ENCODE measurements at regions not wholly inside any gene's neighbourhood (a gene's known extent, or its start where the extent isn't known, plus 50 kb on each side); places are given as distances from the start of the nearest gene placed in this dataset.

- H3K4me1 ChIP-seq = no peaks in the 10 kb centered on the region
- H3K27me3 ChIP-seq = no peaks in the 10 kb centered on the region
- intact Hi-C loops (cut with DNase I) = no loop called here
- WGBS, 2 donors = 89 to 93% methylated on average over 4 of the region's 4 CpGs
- ATAC-seq (no peak), DNase-seq (no peak)
- H3K36me3 ChIP-seq = no peaks in the 10 kb centered on the region
- H3K4me3 ChIP-seq = no peak overlapping the region
- H3K27ac ChIP-seq = no peak overlapping the region
- TF ChIP-seq, protein P1, sequence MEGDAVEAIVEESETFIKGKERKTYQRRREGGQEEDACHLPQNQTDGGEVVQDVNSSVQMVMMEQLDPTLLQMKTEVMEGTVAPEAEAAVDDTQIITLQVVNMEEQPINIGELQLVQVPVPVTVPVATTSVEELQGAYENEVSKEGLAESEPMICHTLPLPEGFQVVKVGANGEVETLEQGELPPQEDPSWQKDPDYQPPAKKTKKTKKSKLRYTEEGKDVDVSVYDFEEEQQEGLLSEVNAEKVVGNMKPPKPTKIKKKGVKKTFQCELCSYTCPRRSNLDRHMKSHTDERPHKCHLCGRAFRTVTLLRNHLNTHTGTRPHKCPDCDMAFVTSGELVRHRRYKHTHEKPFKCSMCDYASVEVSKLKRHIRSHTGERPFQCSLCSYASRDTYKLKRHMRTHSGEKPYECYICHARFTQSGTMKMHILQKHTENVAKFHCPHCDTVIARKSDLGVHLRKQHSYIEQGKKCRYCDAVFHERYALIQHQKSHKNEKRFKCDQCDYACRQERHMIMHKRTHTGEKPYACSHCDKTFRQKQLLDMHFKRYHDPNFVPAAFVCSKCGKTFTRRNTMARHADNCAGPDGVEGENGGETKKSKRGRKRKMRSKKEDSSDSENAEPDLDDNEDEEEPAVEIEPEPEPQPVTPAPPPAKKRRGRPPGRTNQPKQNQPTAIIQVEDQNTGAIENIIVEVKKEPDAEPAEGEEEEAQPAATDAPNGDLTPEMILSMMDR (IDR thresholded peaks at IDR 0.05) = no peak
- H3K9me3 ChIP-seq = peaks cover 0 to 2% (median 0%) of the 10 kb centered on the region in 11 donors
Measured at GRCh38 chr6:11961923-11962322, 50.2 kb upstream of the HIVEP1 start.

- ATAC-seq = peak in 3 of 8 donors; percentile 44 to 46 (median 46)
- WGBS, 2 donors = 57 to 66% methylated on average over 12 of the region's 12 CpGs
Measured at GRCh38 chr6:11960909-11961779, 51.0 kb upstream of the HIVEP1 start.

DNA sequence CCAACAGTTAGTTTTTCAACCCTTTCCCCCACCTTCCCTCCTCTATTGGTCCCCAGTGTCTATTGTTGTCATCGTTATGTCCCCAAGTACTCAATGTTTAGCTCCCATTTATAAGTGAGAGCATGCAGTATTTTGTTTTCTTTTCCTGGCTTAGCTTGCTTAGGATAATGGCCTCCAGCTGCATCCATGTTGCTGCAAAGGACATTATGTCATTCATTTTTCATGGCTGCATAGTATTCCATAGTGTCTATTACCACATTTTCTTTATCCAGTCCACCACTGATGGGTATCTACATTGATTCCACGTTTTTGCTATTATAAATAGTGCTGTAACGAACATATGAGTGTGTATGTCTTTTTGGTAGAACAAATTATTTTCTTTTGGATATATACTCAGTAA, 55.3 kb upstream of the HIVEP1 start:
- intact Hi-C loops (cut with DNase I) = no loop called here

More at GRCh38 chr6:11960909-11961779, 51.0 kb upstream of the HIVEP1 start:
- intact Hi-C loops (cut with DNase I) = no loop called here
- no peak for DNase-seq
- TF ChIP-seq, protein P1 (IDR thresholded peaks at IDR 0.05) = no peak
- Histone ChIP-seq H3K36me3 (no peaks in the 10 kb centered on the region), H3K4me3 (no peak overlapping the region), H3K27ac (no peak overlapping the region), H3K4me1 (no peaks in the 10 kb centered on the region), H3K9me3 (peaks cover 0 to 6% (median 0%) of the 10 kb centered on the region in 11 donors), H3K27me3 (no peaks in the 10 kb centered on the region)

GRCh38 chr6:11953641-11954040, 58.5 kb upstream of the HIVEP1 start:
- TF ChIP-seq, protein P1 (IDR thresholded peaks at IDR 0.05) = no peak
- WGBS, 2 donors = 86 to 95% methylated on average over 2 of the region's 2 CpGs
- Histone ChIP-seq H3K4me3 (no peak overlapping the region), H3K9me3 (peaks cover 0 to 6% (median 0%) of the 10 kb centered on the region in 11 donors), H3K27ac (no peak overlapping the region), H3K27me3 (no peaks in the 10 kb centered on the region), H3K4me1 (no peaks in the 10 kb centered on the region), H3K36me3 (no peaks in the 10 kb centered on the region)
- ATAC-seq = no peak
- intact Hi-C loops (cut with DNase I) = no loop called here
- no peak for DNase-seq

More for the DNA sequence above, 55.3 kb upstream of the HIVEP1 start:
- Histone ChIP-seq H3K4me3 (no peak overlapping the region), H3K9me3 (peaks cover 0 to 6% (median 0%) of the 10 kb centered on the region in 11 donors), H3K36me3 (no peaks in the 10 kb centered on the region), H3K27me3 (no peaks in the 10 kb centered on the region), H3K4me1 (no peaks in the 10 kb centered on the region), H3K27ac (no peak overlapping the region)
- WGBS, 2 donors = 74 to 75% methylated on average over 3 of the region's 3 CpGs
- no peak for DNase-seq
- TF ChIP-seq, protein P1 (IDR thresholded peaks at IDR 0.05) = no peak
- no peak for ATAC-seq

All from heart right ventricle (tissue), 16 donors.